ENCODE measurements at regions not wholly inside any gene's neighbourhood (a gene's known extent, or its start where the extent isn't known, plus 50 kb on each side); places are given as distances from the start of the nearest gene placed in this dataset.
"Not testable (repeated sequence)": the region's sequence is repeated elsewhere in the genome, so short reads cannot be mapped to it uniquely, and the experiment has no call there.

- not testable (repeated sequence) for TF ChIP-seq CTCF, POLR2A (IDR thresholded peaks at IDR 0.05)
These were observed 107.0 kb downstream of the CDC7 start for GRCh38 chr1:91607686-91608085.
